SK-N-SH (cell line): ENCODE measurements at regions not wholly inside any gene's neighbourhood (a gene's known extent, or its start where the extent isn't known, plus 50 kb on each side); places are given as distances from the start of the nearest gene placed in this dataset.

Source experiments
- ELF1 ChIP-seq: IDR thresholded peaks from 2 replicates; pipeline ENCODE4 v1.4.0; 2012
- EP300 ChIP-seq, 2 experiments: IDR thresholded peaks; 2 replicates each; pipeline versions ENCODE4 v1.4.0 to v1.6.1; 2012; ENCODE audit warnings: borderline replicate concordance in 1 of 2, low read depth in 1 of 2, low read length in 1 of 2
- FOSL2 ChIP-seq: IDR thresholded peaks from 2 replicates; pipeline ENCODE4 v1.4.0; 2012; ENCODE audit warnings: low read depth, mild to moderate bottlenecking, moderate library complexity, borderline replicate concordance
- GABPA ChIP-seq: IDR thresholded peaks from 2 replicates; pipeline ENCODE4 v1.4.0; 2012; ENCODE audit warnings: low read depth, mild to moderate bottlenecking
- GATA2 ChIP-seq: sonication (generic); formaldehyde crosslinking; IDR thresholded peaks from 2 replicates; pipeline ENCODE4 v1.5.0; 2020; ENCODE audit warnings: mild to moderate bottlenecking, missing genetic modification reagents
- PBX3 ChIP-seq: IDR thresholded peaks from 2 replicates; pipeline ENCODE4; 2012
- POLR2AphosphoS5 ChIP-seq: IDR thresholded peaks from 2 replicates; pipeline ENCODE4 v1.6.1; 2012; ENCODE audit warnings: low read depth, low read length
- RAD21 ChIP-seq: IDR thresholded peaks from 2 replicates; pipeline ENCODE4 v1.6.1; 2012; ENCODE audit warnings: mild to moderate bottlenecking, low read length
- SIN3A ChIP-seq: IDR thresholded peaks from 2 replicates; pipeline ENCODE4 v1.6.1; 2012; ENCODE audit warnings: low read depth, mild to moderate bottlenecking, low read length, moderate library complexity, borderline replicate concordance
- SMC3 ChIP-seq: IDR thresholded peaks from 2 replicates; pipeline ENCODE4 v1.6.1; 2012; ENCODE audit warnings: low read depth, low read length, improper control_type of control experiment
- YY1 ChIP-seq: IDR thresholded peaks from 2 replicates; pipeline ENCODE4 v1.4.0; 2012; ENCODE audit warnings: low read depth, mild to moderate bottlenecking
- TF ChIP-seq, protein P1 (sequence below): fragments of 200-600 bp; sonication (generic); IDR thresholded peaks from 2 replicates; pipeline ENCODE4 v1.6.1; 2017; ENCODE audit warnings: antibody characterized with exemption, mild to moderate bottlenecking, moderate library complexity
- TF ChIP-seq, protein P2 (sequence below): fragments of 150-350 bp; IDR thresholded peaks from 2 replicates; pipeline ENCODE4 v1.6.1; 2017; ENCODE audit warnings: antibody characterized with exemption, low read length, low read depth, borderline replicate concordance
- TF ChIP-seq, protein P3 (sequence below): IDR thresholded peaks from 2 replicates; pipeline ENCODE4 v1.6.1; 2012; ENCODE audit warnings: mild to moderate bottlenecking, low read depth, low read length, moderate library complexity

DNA sequence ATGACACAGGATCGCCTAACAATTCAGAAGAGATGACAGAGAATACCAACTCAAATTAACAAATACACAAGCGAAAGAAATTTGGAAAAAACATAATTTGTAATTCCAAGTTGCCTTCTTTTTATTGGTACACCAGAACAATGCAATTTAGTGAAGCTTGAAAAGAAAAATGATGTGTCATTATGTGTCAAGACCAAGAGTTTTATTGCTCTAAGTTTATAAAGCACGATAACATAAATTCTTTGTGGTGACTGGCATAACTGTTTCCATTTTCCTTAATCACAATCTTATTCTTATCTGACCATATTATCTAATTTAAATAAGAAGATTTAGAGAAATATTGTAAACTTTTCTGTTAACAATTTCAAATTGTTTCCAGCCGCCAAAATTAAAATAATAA is 273.2 kb upstream of the TECRL start:
- TF ChIP-seq, protein P1, sequence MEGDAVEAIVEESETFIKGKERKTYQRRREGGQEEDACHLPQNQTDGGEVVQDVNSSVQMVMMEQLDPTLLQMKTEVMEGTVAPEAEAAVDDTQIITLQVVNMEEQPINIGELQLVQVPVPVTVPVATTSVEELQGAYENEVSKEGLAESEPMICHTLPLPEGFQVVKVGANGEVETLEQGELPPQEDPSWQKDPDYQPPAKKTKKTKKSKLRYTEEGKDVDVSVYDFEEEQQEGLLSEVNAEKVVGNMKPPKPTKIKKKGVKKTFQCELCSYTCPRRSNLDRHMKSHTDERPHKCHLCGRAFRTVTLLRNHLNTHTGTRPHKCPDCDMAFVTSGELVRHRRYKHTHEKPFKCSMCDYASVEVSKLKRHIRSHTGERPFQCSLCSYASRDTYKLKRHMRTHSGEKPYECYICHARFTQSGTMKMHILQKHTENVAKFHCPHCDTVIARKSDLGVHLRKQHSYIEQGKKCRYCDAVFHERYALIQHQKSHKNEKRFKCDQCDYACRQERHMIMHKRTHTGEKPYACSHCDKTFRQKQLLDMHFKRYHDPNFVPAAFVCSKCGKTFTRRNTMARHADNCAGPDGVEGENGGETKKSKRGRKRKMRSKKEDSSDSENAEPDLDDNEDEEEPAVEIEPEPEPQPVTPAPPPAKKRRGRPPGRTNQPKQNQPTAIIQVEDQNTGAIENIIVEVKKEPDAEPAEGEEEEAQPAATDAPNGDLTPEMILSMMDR: no peak
- TF ChIP-seq RAD21 (no peak), SIN3A (no peak), POLR2AphosphoS5 (no peak), YY1 (no peak), EP300 (IDR thresholded peaks at IDR 0.05; ENCODE audit: borderline replicate concordance in 1 of 2, low read depth in 1 of 2, low read length in 1 of 2) (no peak), GABPA (no peak), GATA2 (CRISPR knock-in tag) (no peak), SMC3 (no peak), PBX3 (no peak), FOSL2 (no peak), ELF1 (no peak)
- TF ChIP-seq, protein P2, sequence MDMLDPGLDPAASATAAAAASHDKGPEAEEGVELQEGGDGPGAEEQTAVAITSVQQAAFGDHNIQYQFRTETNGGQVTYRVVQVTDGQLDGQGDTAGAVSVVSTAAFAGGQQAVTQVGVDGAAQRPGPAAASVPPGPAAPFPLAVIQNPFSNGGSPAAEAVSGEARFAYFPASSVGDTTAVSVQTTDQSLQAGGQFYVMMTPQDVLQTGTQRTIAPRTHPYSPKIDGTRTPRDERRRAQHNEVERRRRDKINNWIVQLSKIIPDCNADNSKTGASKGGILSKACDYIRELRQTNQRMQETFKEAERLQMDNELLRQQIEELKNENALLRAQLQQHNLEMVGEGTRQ: no peak
- TF ChIP-seq, protein P3, sequence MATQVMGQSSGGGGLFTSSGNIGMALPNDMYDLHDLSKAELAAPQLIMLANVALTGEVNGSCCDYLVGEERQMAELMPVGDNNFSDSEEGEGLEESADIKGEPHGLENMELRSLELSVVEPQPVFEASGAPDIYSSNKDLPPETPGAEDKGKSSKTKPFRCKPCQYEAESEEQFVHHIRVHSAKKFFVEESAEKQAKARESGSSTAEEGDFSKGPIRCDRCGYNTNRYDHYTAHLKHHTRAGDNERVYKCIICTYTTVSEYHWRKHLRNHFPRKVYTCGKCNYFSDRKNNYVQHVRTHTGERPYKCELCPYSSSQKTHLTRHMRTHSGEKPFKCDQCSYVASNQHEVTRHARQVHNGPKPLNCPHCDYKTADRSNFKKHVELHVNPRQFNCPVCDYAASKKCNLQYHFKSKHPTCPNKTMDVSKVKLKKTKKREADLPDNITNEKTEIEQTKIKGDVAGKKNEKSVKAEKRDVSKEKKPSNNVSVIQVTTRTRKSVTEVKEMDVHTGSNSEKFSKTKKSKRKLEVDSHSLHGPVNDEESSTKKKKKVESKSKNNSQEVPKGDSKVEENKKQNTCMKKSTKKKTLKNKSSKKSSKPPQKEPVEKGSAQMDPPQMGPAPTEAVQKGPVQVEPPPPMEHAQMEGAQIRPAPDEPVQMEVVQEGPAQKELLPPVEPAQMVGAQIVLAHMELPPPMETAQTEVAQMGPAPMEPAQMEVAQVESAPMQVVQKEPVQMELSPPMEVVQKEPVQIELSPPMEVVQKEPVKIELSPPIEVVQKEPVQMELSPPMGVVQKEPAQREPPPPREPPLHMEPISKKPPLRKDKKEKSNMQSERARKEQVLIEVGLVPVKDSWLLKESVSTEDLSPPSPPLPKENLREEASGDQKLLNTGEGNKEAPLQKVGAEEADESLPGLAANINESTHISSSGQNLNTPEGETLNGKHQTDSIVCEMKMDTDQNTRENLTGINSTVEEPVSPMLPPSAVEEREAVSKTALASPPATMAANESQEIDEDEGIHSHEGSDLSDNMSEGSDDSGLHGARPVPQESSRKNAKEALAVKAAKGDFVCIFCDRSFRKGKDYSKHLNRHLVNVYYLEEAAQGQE: no peak
